K562 (cell line): ENCODE measurements at regions not wholly inside any gene's neighbourhood (a gene's known extent, or its start where the extent isn't known, plus 50 kb on each side); places are given as distances from the start of the nearest gene placed in this dataset.

Experiments used
- ATAC-seq: fragments of 200-7000 bp; cut with Tn5 transposase; 3 replicates; pipeline ENCODE4 v1.9.1; 2020; ENCODE audit warnings: moderate library complexity
- BruUV-seq: library from RNA; stranded (reverse); fragments of 400-500 nt; replicated peaks from 2 replicates; lab custom pipeline; 2021; lab: Mats Ljungman, UMichigan
- CTCF ChIA-PET: fragments of 300-600 bp; formaldehyde crosslinking; extraction: SDS; loops from one replicate; lab custom pipeline; 2021; ENCODE audit warnings: low intra/inter-chr PET ratio; lab: Yijun Ruan, JAX
- POLR2A ChIA-PET: fragments of 300-600, 350-650 bp; sonication (Branson Sonifier 250); formaldehyde crosslinking; extraction: SDS; loops from one replicate; lab custom pipeline; 2021; ENCODE audit warnings: antibody characterized with exemption, inconsistent platforms; lab: Yijun Ruan, JAX
- DNase-seq, 4 experiments: peaks; one replicate each; pipeline versions ENCODE4 v3.0.0 to v3.0.0-alpha.2; 2011 to 2018; ENCODE audit warnings: low spot score in 3 of 4, mixed read lengths in 3 of 4; ENCODE audit errors: extremely low read depth in 1 of 4
- FAIRE-seq: peaks from 2 replicates; lab custom pipeline; 2011; peaks lifted over from hg19 to GRCh38; lab: Jason Lieb, UNC
- H2AFZ ChIP-seq: 2 replicates; pipeline ENCODE4 v1.6.0; 2011; ENCODE audit warnings: low read depth, low read length, control low read depth, inconsistent platforms
- H3K27ac ChIP-seq: fragments of 200-600 bp; 3 replicates; pipeline ENCODE4 v1.8.0; 2011; ENCODE audit warnings: low read depth, mild to moderate bottlenecking, control low read depth, inconsistent platforms, low read length, moderate library complexity, mixed read lengths; ENCODE audit errors: extremely low read depth
- H3K27me3 ChIP-seq, 2 experiments: fragments of 300-600 bp in 1 of 2; 2 replicates in 1 of 2; 3 replicates in 1 of 2; pipeline versions ENCODE4 v1.6.0 to v1.8.0; 2011; ENCODE audit warnings: inconsistent platforms in 2 of 2, low read length in 2 of 2, mild to moderate bottlenecking in 1 of 2, mixed read lengths in 1 of 2, moderate library complexity in 1 of 2; ENCODE audit not compliant: control insufficient read depth in 2 of 2, insufficient read depth in 2 of 2
- H3K36me3 ChIP-seq: fragments of 300-600 bp; 3 replicates; pipeline ENCODE4 v1.8.0; 2011; ENCODE audit warnings: mild to moderate bottlenecking, low read length, inconsistent platforms; ENCODE audit not compliant: control insufficient read depth, insufficient read depth
- H3K4me1 ChIP-seq, 2 experiments: fragments of 200-600 bp in 1 of 2; replicated peaks in 1 of 2; 2 replicates in 1 of 2; 3 replicates in 1 of 2; pipeline versions ENCODE4 v1.5.1 to v1.8.0; 2011; ENCODE audit warnings: inconsistent platforms in 2 of 2, low read length in 2 of 2, mild to moderate bottlenecking in 1 of 2, mixed read lengths in 1 of 2, moderate library complexity in 1 of 2; ENCODE audit not compliant: control insufficient read depth in 2 of 2, insufficient read depth in 2 of 2
- H3K4me2 ChIP-seq: 2 replicates; pipeline ENCODE4 v1.6.1; 2011; ENCODE audit warnings: low read length, control low read depth, inconsistent platforms, mixed read lengths; ENCODE audit not compliant: insufficient read depth
- H3K4me3 ChIP-seq: fragments of 200-600 bp; sonication (generic), shearing (Covaris generic); 2 replicates; pipeline ENCODE4 v1.5.1; 2016; ENCODE audit warnings: control low read depth, inconsistent platforms
- H3K79me2 ChIP-seq: fragments of 200-600 bp; 3 replicates; pipeline ENCODE4 v1.8.0; 2011; ENCODE audit warnings: low read length, inconsistent platforms; ENCODE audit not compliant: control insufficient read depth, insufficient read depth
- H3K9ac ChIP-seq, 2 experiments: 2 replicates each; pipeline versions ENCODE4 v1.6.0 to v1.6.1; 2011; ENCODE audit warnings: low read depth in 2 of 2, low read length in 2 of 2, control low read depth in 1 of 2, inconsistent platforms in 1 of 2, mild to moderate bottlenecking in 1 of 2, mixed read lengths in 1 of 2; ENCODE audit not compliant: insufficient read depth in 1 of 2
- H3K9me1 ChIP-seq: one replicate; pipeline ENCODE4 v1.6.0; 2011; ENCODE audit warnings: inconsistent platforms, mild to moderate bottlenecking, low read length, moderate library complexity; ENCODE audit not compliant: control insufficient read depth, insufficient read depth
- H3K9me3 ChIP-seq: replicated peaks from 2 replicates; pipeline ENCODE4 v1.5.1; 2011; ENCODE audit warnings: low read depth, low read length, inconsistent platforms; ENCODE audit not compliant: control insufficient read depth, insufficient read depth
- H4K20me1 ChIP-seq: replicated peaks from 2 replicates; pipeline ENCODE4 v1.6.1; 2011; ENCODE audit warnings: low read length, inconsistent platforms, mixed read lengths; ENCODE audit not compliant: control insufficient read depth, insufficient read depth
- E2F8 ChIP-seq: fragments of 450-650 bp; IDR thresholded peaks from 2 replicates; pipeline ENCODE4 v1.7.1; 2018; ENCODE audit warnings: mild to moderate bottlenecking, low read depth; ENCODE audit not compliant: partially characterized antibody
- ELF1 ChIP-seq: fragments of 200-800 bp; sonication (Bioruptor generic); IDR thresholded peaks from 2 replicates; pipeline ENCODE4 v1.6.1; 2016; ENCODE audit warnings: missing genetic modification characterization, missing compliant biosample characterization
- HDAC1 ChIP-seq, 2 experiments: fragments of 450-650 bp; IDR thresholded peaks; 2 replicates each; pipeline ENCODE4 v1.6.1; 2016 to 2017; ENCODE audit warnings: inconsistent platforms in 1 of 2, mild to moderate bottlenecking in 1 of 2, moderate library complexity in 1 of 2
- POLR2AphosphoS2 ChIP-seq: IDR thresholded peaks from 2 replicates; pipeline ENCODE4 v1.6.1; 2012; ENCODE audit warnings: low read length, improper control_type of control experiment
- POLR2AphosphoS5 ChIP-seq: IDR thresholded peaks from 2 replicates; pipeline ENCODE4 v1.6.1; 2011; ENCODE audit warnings: mild to moderate bottlenecking, low read depth, low read length, moderate library complexity; ENCODE audit not compliant: control insufficient read depth, insufficient read depth
- POLR2G ChIP-seq: fragments of 200-400 bp; formaldehyde crosslinking; IDR thresholded peaks from 2 replicates; pipeline ENCODE4 v1.6.1; 2017; ENCODE audit warnings: low read depth, mild to moderate bottlenecking, antibody characterized with exemption, low read length, moderate library complexity
- RBM22 ChIP-seq: fragments of 200-400 bp; formaldehyde crosslinking; IDR thresholded peaks from 2 replicates; pipeline ENCODE4 v1.6.1; 2018; ENCODE audit warnings: low read length, low read depth; ENCODE audit not compliant: poor library complexity, severe bottlenecking
- SIN3B ChIP-seq: fragments of 450-650 bp; IDR thresholded peaks from 2 replicates; pipeline ENCODE4 v1.6.1; 2017; ENCODE audit warnings: low read depth, mild to moderate bottlenecking, moderate library complexity
- ZNF175 ChIP-seq: fragments of 200-800 bp; sonication (Bioruptor generic); IDR thresholded peaks from 2 replicates; pipeline ENCODE4 v1.6.1; 2016; ENCODE audit warnings: low read depth, mild to moderate bottlenecking, missing genetic modification characterization, missing compliant biosample characterization
- WGBS: fragments of 100-300 bp; shearing (Covaris generic); methylation state at CpG from one replicate; pipeline ENCODE4 v1.1.6; 2016; ENCODE audit warnings: low coverage, mixed read lengths; ENCODE audit not compliant: insufficient coverage; ENCODE audit errors: missing lambda C conversion rate; 5-methylcytosine and 5-hydroxymethylcytosine counted together
- in situ Hi-C: fragments of 300-500 bp; cut with MboI; formaldehyde crosslinking; loops from 4 replicates; pipeline ENCODE4 v1.15.0; 2018; ENCODE audit warnings: inconsistent platforms, mixed read lengths
- intact Hi-C: fragments of 100-400 bp; cut with micrococcal nuclease; formaldehyde crosslinking; loops from 2 replicates; pipeline ENCODE4 v1.14.2; 2022

GRCh38 chr9:92236915-92237314 is 56.6 kb downstream of the IARS1 start (continued):
- peak; percentile 48 for TF ChIP-seq E2F8
- no peak for TF ChIP-seq HDAC1 (IDR thresholded peaks at IDR 0.05)

DNA sequence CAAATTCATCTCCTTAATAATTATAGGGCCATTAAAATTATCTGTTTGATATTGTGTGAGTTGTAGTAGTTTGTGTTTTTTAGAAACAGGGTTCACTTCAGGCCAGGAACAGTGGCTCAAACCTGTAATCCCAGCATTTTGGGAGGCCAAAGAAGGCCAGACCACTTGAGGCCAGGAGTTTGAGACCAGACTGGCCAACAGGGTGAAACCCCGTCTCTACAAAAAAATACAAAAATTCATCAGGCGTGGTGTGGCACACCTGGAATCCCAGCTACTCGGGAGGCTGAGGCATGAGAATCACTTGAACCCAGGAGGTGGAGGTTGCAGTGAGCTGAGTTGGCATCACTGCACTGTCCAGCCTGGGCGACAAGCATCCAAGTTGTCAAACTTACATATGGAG is 57.0 kb downstream of the IARS1 start:
- WGBS = 98% methylated on average over 4 of the region's 4 CpGs
- Histone ChIP-seq H3K4me3 (no peak overlapping the region), H3K79me2 (no peaks in the 10 kb centered on the region), H3K36me3 (peaks cover 96% of the 10 kb centered on the region), H3K9ac (no peak overlapping the region), H3K4me1 (no peaks in the 10 kb centered on the region), H2AFZ (no peak overlapping the region), H3K27ac (no peak overlapping the region), H3K4me2 (no peak overlapping the region), H3K9me3 (no peaks in the 10 kb centered on the region), H4K20me1 (no peaks in the 10 kb centered on the region), H3K27me3 (no peaks in the 10 kb centered on the region), H3K9me1 (no peaks in the 10 kb centered on the region)
- POLR2A ChIA-PET = interaction anchor here (0.6 kb wide), 1 partner anchor 37 kb away, joined by 4 read pairs; no protein-coding TSS in a partner anchor
- TF ChIP-seq RBM22 = peak; percentile 75
- TF ChIP-seq ZNF175 (CRISPR knock-in tag) = no peak
- TF ChIP-seq POLR2AphosphoS2 = peak; percentile 73; the same call in 1 of the 2 replicates
- TF ChIP-seq SIN3B = no peak
- peak; percentile 35; the same call in 1 of the 2 replicates for TF ChIP-seq POLR2AphosphoS5
- no peak for TF ChIP-seq ELF1 (tag)
- peak; percentile 63 for TF ChIP-seq POLR2G
- in situ Hi-C loops = no loop called here
- ATAC-seq (no peak), FAIRE-seq (no peak), DNase-seq (no peak)
- BruUV-seq = no TSS peak
- intact Hi-C loops = loop anchor here (5.0 kb wide), 1 partner anchor 94 kb away; no protein-coding TSS in a partner anchor
- CTCF ChIA-PET = no interaction called here
